CD4-positive, alpha-beta memory T cell (primary cell): ENCODE measurements at regions not wholly inside any gene's neighbourhood (a gene's known extent, or its start where the extent isn't known, plus 50 kb on each side); places are given as distances from the start of the nearest gene placed in this dataset.
A peak's percentile ranks its signal among the peaks of the same experiment; 100 is the strongest.

Experiments used
- CTCF ChIA-PET: fragments of 350-600 bp; sonication (Branson Sonifier 250); formaldehyde crosslinking; loops from one replicate; lab custom pipeline; 2021; ENCODE audit warnings: inconsistent platforms; ENCODE audit not compliant: partially characterized antibody; lab: Charles Lee
- POLR2A ChIA-PET: fragments of 350-600 bp; sonication (Branson Sonifier 250); formaldehyde crosslinking; loops from one replicate; lab custom pipeline; 2021; ENCODE audit not compliant: partially characterized antibody; lab: Charles Lee
- DNase-seq, 5 donors: peaks; one replicate each; pipeline versions ENCODE4 v3.0.0 to v3.0.0-alpha.2; 2020 to 2022; ENCODE audit warnings: mixed read lengths in 1 of 5
- H3K27ac ChIP-seq: one replicate; pipeline ENCODE4 v1.7.0; 2013; ENCODE audit warnings: low read depth, low read length
- H3K27me3 ChIP-seq: 2 replicates; pipeline ENCODE4 v1.7.0; 2013; ENCODE audit warnings: mild to moderate bottlenecking, low read length, moderate library complexity; ENCODE audit not compliant: insufficient read depth
- H3K36me3 ChIP-seq: 2 replicates; pipeline ENCODE4 v1.7.0; 2013; ENCODE audit warnings: mild to moderate bottlenecking, low read length, moderate library complexity; ENCODE audit not compliant: insufficient read depth
- H3K4me1 ChIP-seq: 2 replicates; pipeline ENCODE4 v1.7.0; 2013; ENCODE audit warnings: mild to moderate bottlenecking, low read length, moderate library complexity; ENCODE audit not compliant: insufficient read depth
- H3K4me3 ChIP-seq, 2 donors: one replicate each; pipeline ENCODE4 v1.7.0; 2013; ENCODE audit warnings: low read length in 2 of 2, mild to moderate bottlenecking in 1 of 2
- H3K9me3 ChIP-seq, 2 donors: one replicate each; pipeline ENCODE4 v1.7.0; 2013; ENCODE audit warnings: low read length in 2 of 2, control low read depth in 1 of 2; ENCODE audit not compliant: control insufficient read depth in 1 of 2
- H3K27ac Mint-ChIP-seq, 7 donors: one replicate each; pipeline ENCODE4 v1.8.0; 2020 to 2021; ENCODE audit warnings: mixed read lengths in 7 of 7, mild to moderate bottlenecking in 6 of 7, inconsistent platforms in 3 of 7, moderate library complexity in 3 of 7
- H3K27me3 Mint-ChIP-seq, 2 donors: one replicate each; pipeline ENCODE4 v1.8.0; 2020 to 2021; ENCODE audit warnings: mixed read lengths in 2 of 2
- H3K36me3 Mint-ChIP-seq, 2 donors: one replicate each; pipeline ENCODE4 v1.8.0; 2020 to 2021; ENCODE audit warnings: mixed read lengths in 2 of 2, inconsistent platforms in 1 of 2, mild to moderate bottlenecking in 1 of 2
- H3K4me1 Mint-ChIP-seq, 4 donors: one replicate each; pipeline ENCODE4 v1.8.0; 2020 to 2021; ENCODE audit warnings: mixed read lengths in 4 of 4, mild to moderate bottlenecking in 1 of 4
- H3K4me3 Mint-ChIP-seq, 8 donors: one replicate each; pipeline ENCODE4 v1.8.0; 2020 to 2021; ENCODE audit warnings: mixed read lengths in 8 of 8, mild to moderate bottlenecking in 7 of 8, moderate library complexity in 6 of 8, inconsistent platforms in 3 of 8
- H3K9me3 Mint-ChIP-seq, 8 donors: one replicate each; pipeline ENCODE4 v1.8.0; 2020 to 2021; ENCODE audit warnings: mixed read lengths in 8 of 8, mild to moderate bottlenecking in 5 of 8, inconsistent platforms in 3 of 8, moderate library complexity in 1 of 8
- intact Hi-C: fragments of 100-400 bp; cut with micrococcal nuclease; formaldehyde crosslinking; loops from one replicate; pipeline ENCODE4 v1.15.1; 2023

GRCh38 chr18:21996351-21996826, 173.0 kb upstream of the GATA6 start:
- H3K4me1 Mint-ChIP-seq, result peaks cover 4 to 10% (median 4%) of the 10 kb centered on the region in 4 donors
- H3K4me1 ChIP-seq, result no peaks in the 10 kb centered on the region
- no peak overlapping the region for H3K27ac Mint-ChIP-seq
- no peaks in the 10 kb centered on the region for H3K36me3 ChIP-seq
- CTCF ChIA-PET, result interaction anchor here (1.6 kb wide), 1 partner anchor 313 kb away, joined by 3 read pairs; no protein-coding TSS in a partner anchor
- no peaks in the 10 kb centered on the region for H3K9me3 ChIP-seq
- H3K4me3 ChIP-seq, result no peak overlapping the region
- intact Hi-C loops, result loop anchor here (5.0 to 10.0 kb wide), 2 partner anchors 368 to 706 kb away; no protein-coding TSS in a partner anchor
- no peak overlapping the region for H3K4me3 Mint-ChIP-seq
- no peaks in the 10 kb centered on the region for H3K36me3 Mint-ChIP-seq
- H3K27me3 ChIP-seq, result no peaks in the 10 kb centered on the region
- POLR2A ChIA-PET, result no interaction called here
- H3K27ac ChIP-seq, result no peak overlapping the region
- no peaks in the 10 kb centered on the region for H3K9me3 Mint-ChIP-seq
- DNase-seq, result no peak
- peaks cover 5 to 6% of the 10 kb centered on the region in 2 donors for H3K27me3 Mint-ChIP-seq

- ChIA-PET CTCF (interaction anchor here (0.9 to 3.7 kb wide), 7 partner anchors 12 to 144 kb away, joined by 3 to 12 read pairs (median 4); no protein-coding TSS in a partner anchor), POLR2A (no interaction called here)
- Mint-ChIP-seq H3K27ac (no peak overlapping the region), H3K9me3 (peaks cover 0 to 2% (median 0%) of the 10 kb centered on the region in 8 donors), H3K4me1 (peaks cover 4 to 10% (median 4%) of the 10 kb centered on the region in 4 donors), H3K4me3 (no peak overlapping the region), H3K36me3 (no peaks in the 10 kb centered on the region), H3K27me3 (peaks cover 2 to 3% of the 10 kb centered on the region in 2 donors)
- Histone ChIP-seq H3K36me3 (no peaks in the 10 kb centered on the region), H3K4me3 (no peak overlapping the region), H3K27me3 (no peaks in the 10 kb centered on the region), H3K9me3 (no peaks in the 10 kb centered on the region), H3K4me1 (no peaks in the 10 kb centered on the region), H3K27ac (no peak overlapping the region)
- intact Hi-C loops, result loop anchor here (5.0 to 10.0 kb wide), 2 partner anchors 367 to 705 kb away; no protein-coding TSS in a partner anchor
- peak in 4 of 5 donors; percentile 11 to 26 (median 16) for DNase-seq
Observed at GRCh38 chr18:21997207-21998143, 171.9 kb upstream of the GATA6 start.

- no peaks in the 10 kb centered on the region for H3K27me3 ChIP-seq
- ChIA-PET CTCF (interaction anchor here (0.9 to 3.7 kb wide), 5 partner anchors 13 to 49 kb away, joined by 3 to 12 read pairs (median 4); no protein-coding TSS in a partner anchor), POLR2A (no interaction called here)
- intact Hi-C loops, result loop anchor here (5.0 to 10.0 kb wide), 2 partner anchors 366 to 704 kb away; no protein-coding TSS in a partner anchor
- DNase-seq, result no peak
- H3K4me3 ChIP-seq, result no peak overlapping the region
- Mint-ChIP-seq H3K4me3 (no peak overlapping the region), H3K9me3 (peaks cover 0 to 2% (median 0%) of the 10 kb centered on the region in 8 donors), H3K27me3 (peaks cover 2 to 5% of the 10 kb centered on the region in 2 donors), H3K27ac (no peak overlapping the region), H3K4me1 (peaks cover 4 to 10% (median 4%) of the 10 kb centered on the region in 4 donors), H3K36me3 (no peaks in the 10 kb centered on the region)
- no peaks in the 10 kb centered on the region for H3K36me3 ChIP-seq
- no peaks in the 10 kb centered on the region for H3K9me3 ChIP-seq
- H3K4me1 ChIP-seq, result no peaks in the 10 kb centered on the region
- no peak overlapping the region for H3K27ac ChIP-seq
Observed at GRCh38 chr18:21998486-21998885, 170.9 kb upstream of the GATA6 start.

- POLR2A ChIA-PET, result no interaction called here
- intact Hi-C loops, result no loop called here
- Mint-ChIP-seq H3K4me1 (peaks cover 4 to 9% (median 4%) of the 10 kb centered on the region in 4 donors), H3K27me3 (peaks cover 2% of the 10 kb centered on the region in 2 donors), H3K9me3 (peaks cover 0 to 2% (median 0%) of the 10 kb centered on the region in 8 donors), H3K27ac (no peak overlapping the region), H3K4me3 (no peak overlapping the region), H3K36me3 (no peaks in the 10 kb centered on the region)
- H3K27me3 ChIP-seq, result no peaks in the 10 kb centered on the region
- no peak overlapping the region for H3K4me3 ChIP-seq
- no peaks in the 10 kb centered on the region for H3K36me3 ChIP-seq
- H3K9me3 ChIP-seq, result no peaks in the 10 kb centered on the region
- CTCF ChIA-PET, result no interaction called here
- DNase-seq, result no peak
- H3K4me1 ChIP-seq, result no peaks in the 10 kb centered on the region
- no peak overlapping the region for H3K27ac ChIP-seq
Observed at GRCh38 chr18:22001912-22002487, 167.4 kb upstream of the GATA6 start.

GRCh38 chr18:22005191-22005841, 164.1 kb upstream of the GATA6 start:
- no peaks in the 10 kb centered on the region for H3K36me3 Mint-ChIP-seq
- H3K27me3 Mint-ChIP-seq, result peaks cover 0 to 5% of the 10 kb centered on the region in 2 donors
- Histone ChIP-seq H3K27ac (no peak overlapping the region), H3K36me3 (no peaks in the 10 kb centered on the region), H3K27me3 (no peaks in the 10 kb centered on the region), H3K4me1 (no peaks in the 10 kb centered on the region), H3K9me3 (no peaks in the 10 kb centered on the region), H3K4me3 (no peak overlapping the region)
- ChIA-PET POLR2A (no interaction called here), CTCF (no interaction called here)
- no peak overlapping the region for H3K4me3 Mint-ChIP-seq
- H3K9me3 Mint-ChIP-seq, result peaks cover 0 to 10% (median 4%) of the 10 kb centered on the region in 8 donors
- intact Hi-C loops, result no loop called here
- H3K4me1 Mint-ChIP-seq, result no peaks in the 10 kb centered on the region
- no peak for DNase-seq
- no peak overlapping the region for H3K27ac Mint-ChIP-seq

GRCh38 chr18:22006458-22006857, 162.9 kb upstream of the GATA6 start:
- ChIA-PET POLR2A (no interaction called here), CTCF (no interaction called here)
- H3K9me3 Mint-ChIP-seq, result peaks cover 0 to 11% (median 6%) of the 10 kb centered on the region in 8 donors
- H3K27ac ChIP-seq, result no peak overlapping the region
- H3K36me3 ChIP-seq, result no peaks in the 10 kb centered on the region
- H3K36me3 Mint-ChIP-seq, result no peaks in the 10 kb centered on the region
- H3K4me1 Mint-ChIP-seq, result no peaks in the 10 kb centered on the region
- H3K9me3 ChIP-seq, result no peaks in the 10 kb centered on the region
- no peak overlapping the region for H3K27ac Mint-ChIP-seq
- no peaks in the 10 kb centered on the region for H3K4me1 ChIP-seq
- no peak overlapping the region for H3K4me3 ChIP-seq
- H3K27me3 Mint-ChIP-seq, result peaks cover 0 to 5% of the 10 kb centered on the region in 2 donors
- no peak overlapping the region for H3K4me3 Mint-ChIP-seq
- H3K27me3 ChIP-seq, result no peaks in the 10 kb centered on the region
- intact Hi-C loops, result no loop called here
- DNase-seq, result no peak
